ENCODE measurements at regions not wholly inside any gene's neighbourhood (a gene's known extent, or its start where the extent isn't known, plus 50 kb on each side); places are given as distances from the start of the nearest gene placed in this dataset.

GRCh38 chrX:71000139-71000538 is 68.0 kb downstream of the SNX12 start:
- Histone ChIP-seq H2AFZ (ENCODE audit: control insufficient read depth, low read length) (no peak overlapping the region), H3K4me2 (ENCODE audit: control insufficient read depth, extremely low read depth, insufficient read depth, low read depth, low read length) (no peak overlapping the region), H3K4me1 (ENCODE audit: control insufficient read depth, extremely low read depth, insufficient read depth, low read length) (peaks cover 3% of the 10 kb centered on the region), H4K20me1 (ENCODE audit: control insufficient read depth, extremely low read depth, insufficient read depth, low read length) (no peaks in the 10 kb centered on the region), H3K9ac (ENCODE audit: control insufficient read depth, extremely low read depth, insufficient read depth, low read length) (no peak overlapping the region), H3K27me3 (ENCODE audit: control insufficient read depth, extremely low read depth, insufficient read depth, low read length) (no peaks in the 10 kb centered on the region), H3K9me1 (ENCODE audit: control insufficient read depth, extremely low read depth, insufficient read depth, low read length) (no peaks in the 10 kb centered on the region), H3K4me3 (ENCODE audit: control insufficient read depth in 2 of 3, extremely low read depth in 1 of 3, insufficient read depth in 2 of 3, low read depth in 1 of 3, low read length in 3 of 3) (no peak overlapping the region), H3K36me3 (ENCODE audit: control insufficient read depth in 2 of 2, extremely low read depth in 1 of 2, insufficient read depth in 2 of 2, low read length in 2 of 2) (no peaks in the 10 kb centered on the region), H3K27ac (ENCODE audit: control insufficient read depth, insufficient read depth, low read length) (no peak overlapping the region), H3K79me2 (ENCODE audit: control insufficient read depth, insufficient read depth, low read length) (no peaks in the 10 kb centered on the region), H3K9me3 (ENCODE audit: control insufficient read depth, low read depth, low read length) (no peaks in the 10 kb centered on the region)
- no peak for FAIRE-seq
- TF ChIP-seq CTCF (optimal IDR thresholded peaks at IDR 0.05 in 1 of 3, IDR thresholded peaks at IDR 0.05 in 1 of 3, conservative IDR thresholded peaks at IDR 0.05 in 1 of 3; ENCODE audit: extremely low read depth in 1 of 3, insufficient read depth in 2 of 3, low read length in 3 of 3) (no peak), EZH2 (IDR thresholded peaks at IDR 0.05; ENCODE audit: low read length) (no peak)
- no peak for DNase-seq (ENCODE audit: low read depth, low spot score)
- dilution Hi-C loops (cut with MboI; ENCODE audit: extremely low pct_ligation_motif_present, low sequenced_read_pairs) = no loop called here

DNA sequence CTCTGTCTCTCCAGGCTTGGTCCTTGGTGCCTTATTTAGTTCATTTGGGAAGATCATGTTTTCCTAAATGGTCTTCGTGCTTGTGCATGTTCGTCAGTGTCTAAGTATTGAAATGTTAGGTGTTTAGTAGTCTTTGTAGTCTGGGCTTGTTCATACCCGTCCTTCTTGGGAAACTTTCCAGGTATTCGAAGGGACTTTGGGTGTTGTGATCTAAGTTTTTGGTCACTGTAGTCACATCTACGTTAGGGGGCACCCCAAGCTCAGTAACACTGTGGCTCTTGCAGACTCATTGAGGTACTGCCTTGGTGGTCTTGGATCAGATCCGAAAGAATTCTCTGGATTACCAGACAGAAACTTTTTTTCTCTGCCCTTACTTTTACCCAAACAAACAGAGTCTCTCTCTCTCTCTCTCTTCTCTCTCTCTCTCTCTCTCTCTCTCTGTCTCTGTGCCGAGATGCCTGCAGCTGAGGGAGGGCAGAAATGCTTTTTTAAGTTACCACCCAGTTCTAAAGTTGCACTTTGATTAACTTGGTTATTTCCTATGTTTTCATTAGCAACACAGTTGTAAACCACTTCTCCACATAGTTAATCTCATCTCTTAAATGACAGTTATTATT is 67.6 kb upstream of the SLC7A3 start:
- Histone ChIP-seq H3K9me3 (ENCODE audit: control insufficient read depth, low read depth, low read length) (no peaks in the 10 kb centered on the region), H4K20me1 (ENCODE audit: control insufficient read depth, extremely low read depth, insufficient read depth, low read length) (no peaks in the 10 kb centered on the region), H3K27me3 (ENCODE audit: control insufficient read depth, extremely low read depth, insufficient read depth, low read length) (no peaks in the 10 kb centered on the region), H3K79me2 (ENCODE audit: control insufficient read depth, insufficient read depth, low read length) (no peaks in the 10 kb centered on the region), H3K9me1 (ENCODE audit: control insufficient read depth, extremely low read depth, insufficient read depth, low read length) (no peaks in the 10 kb centered on the region), H3K36me3 (ENCODE audit: control insufficient read depth in 2 of 2, extremely low read depth in 1 of 2, insufficient read depth in 2 of 2, low read length in 2 of 2) (no peaks in the 10 kb centered on the region), H3K27ac (ENCODE audit: control insufficient read depth, insufficient read depth, low read length) (no peak overlapping the region), H3K4me2 (ENCODE audit: control insufficient read depth, extremely low read depth, insufficient read depth, low read depth, low read length) (peak overlapping the region; percentile 41), H2AFZ (ENCODE audit: control insufficient read depth, low read length) (no peak overlapping the region), H3K9ac (ENCODE audit: control insufficient read depth, extremely low read depth, insufficient read depth, low read length) (no peak overlapping the region), H3K4me3 (ENCODE audit: control insufficient read depth in 2 of 3, extremely low read depth in 1 of 3, insufficient read depth in 2 of 3, low read depth in 1 of 3, low read length in 3 of 3) (no peak overlapping the region), H3K4me1 (ENCODE audit: control insufficient read depth, extremely low read depth, insufficient read depth, low read length) (peaks cover 3% of the 10 kb centered on the region)
- TF ChIP-seq EZH2 (IDR thresholded peaks at IDR 0.05; ENCODE audit: low read length) = no peak
- TF ChIP-seq CTCF (optimal IDR thresholded peaks at IDR 0.05 in 1 of 3, IDR thresholded peaks at IDR 0.05 in 1 of 3, conservative IDR thresholded peaks at IDR 0.05 in 1 of 3; ENCODE audit: extremely low read depth in 1 of 3, insufficient read depth in 2 of 3, low read length in 3 of 3) = peak in 2 of 3 experiments; percentile 25 to 50
- DNase-seq (ENCODE audit: low read depth, low spot score) (peak; percentile 38), FAIRE-seq (peak; percentile 90)
- dilution Hi-C loops (cut with MboI; ENCODE audit: extremely low pct_ligation_motif_present, low sequenced_read_pairs) = no loop called here
